Hepatocyte (in vitro differentiated cells): ENCODE measurements at regions not wholly inside any gene's neighbourhood (a gene's known extent, or its start where the extent isn't known, plus 50 kb on each side); places are given as distances from the start of the nearest gene placed in this dataset.
A peak's percentile ranks its signal among the peaks of the same experiment; 100 is the strongest.

Experiments
- DNase-seq: peaks from one replicate; pipeline ENCODE4 v3.0.0-alpha.2; 2016; ENCODE audit warnings: low spot score
- H2AFZ ChIP-seq: fragments of 200-600 bp; sonication (generic); 2 replicates; pipeline ENCODE4 v1.6.0; 2016; ENCODE audit warnings: antibody characterized with exemption, mild to moderate bottlenecking
- H3K27ac ChIP-seq: fragments of 200-600 bp; sonication (generic); 2 replicates; pipeline ENCODE4 v1.5.1; 2016; ENCODE audit warnings: mild to moderate bottlenecking
- H3K27me3 ChIP-seq: fragments of 200-600 bp; sonication (generic); 2 replicates; pipeline ENCODE4 v1.6.1; 2016
- H3K36me3 ChIP-seq: fragments of 200-600 bp; sonication (generic); replicated peaks from 2 replicates; pipeline ENCODE4 v1.5.1; 2016; ENCODE audit warnings: low read depth; ENCODE audit not compliant: insufficient read depth
- H3K4me1 ChIP-seq: fragments of 200-600 bp; sonication (generic); 2 replicates; pipeline ENCODE4 v1.5.1; 2016; ENCODE audit warnings: mild to moderate bottlenecking, moderate library complexity; ENCODE audit not compliant: insufficient read depth
- H3K4me2 ChIP-seq: fragments of 200-600 bp; sonication (generic); 2 replicates; pipeline ENCODE4 v1.6.0; 2016
- H3K4me3 ChIP-seq: fragments of 200-600 bp; sonication (generic); 2 replicates; pipeline ENCODE4 v1.5.1; 2016; ENCODE audit warnings: mild to moderate bottlenecking
- H3K79me2 ChIP-seq: fragments of 200-600 bp; sonication (generic); 2 replicates; pipeline ENCODE4 v1.6.0; 2017; ENCODE audit warnings: mild to moderate bottlenecking
- H3K9me2 ChIP-seq: fragments of 200-600 bp; sonication (generic); replicated peaks from 2 replicates; pipeline ENCODE4 v1.6.0; 2017; ENCODE audit warnings: mild to moderate bottlenecking; ENCODE audit not compliant: insufficient read depth
- H3K9me3 ChIP-seq: fragments of 200-600 bp; sonication (generic); 2 replicates; pipeline ENCODE4 v1.5.1; 2016; ENCODE audit warnings: low read depth, mild to moderate bottlenecking
- H4K20me1 ChIP-seq: fragments of 200-600 bp; sonication (generic); 2 replicates; pipeline ENCODE4 v1.6.0; 2016; ENCODE audit warnings: mild to moderate bottlenecking; ENCODE audit not compliant: insufficient read depth, poor library complexity, severe bottlenecking
- CTCF ChIP-seq: fragments of 200-600 bp; sonication (generic); IDR thresholded peaks from 2 replicates; pipeline ENCODE4 v1.5.1; 2016; ENCODE audit warnings: antibody characterized with exemption, mild to moderate bottlenecking; ENCODE audit not compliant: poor library complexity
- EZH2 ChIP-seq: fragments of 200-600 bp; sonication (generic); IDR thresholded peaks from 2 replicates; pipeline ENCODE4 v1.6.1; 2016; ENCODE audit warnings: antibody characterized with exemption, mild to moderate bottlenecking, borderline replicate concordance
- EZH2phosphoT487 ChIP-seq: fragments of 200-600 bp; sonication (generic); IDR thresholded peaks from one replicate; pipeline ENCODE4 v1.6.1; 2018; ENCODE audit warnings: antibody characterized with exemption, mild to moderate bottlenecking, low read depth, moderate library complexity; ENCODE audit not compliant: unreplicated experiment, severe bottlenecking
- WGBS: methylation state at CpG from one replicate; pipeline ENCODE4 v1.1.6; 2016; ENCODE audit warnings: low lambda C conversion rate; ENCODE audit errors: missing lambda C conversion rate; 5-methylcytosine and 5-hydroxymethylcytosine counted together

- Histone ChIP-seq H3K4me2 (no peak overlapping the region), H3K4me3 (no peak overlapping the region), H2AFZ (no peak overlapping the region), H3K4me1 (peaks cover 5% of the 10 kb centered on the region), H3K9me3 (no peaks in the 10 kb centered on the region), H3K36me3 (no peaks in the 10 kb centered on the region), H3K27ac (peak overlapping the region; percentile 64), H3K9me2 (no peaks in the 10 kb centered on the region), H4K20me1 (no peaks in the 10 kb centered on the region), H3K79me2 (no peaks in the 10 kb centered on the region), H3K27me3 (no peaks in the 10 kb centered on the region)
- TF ChIP-seq CTCF: no peak
- TF ChIP-seq EZH2phosphoT487: no peak
- 88% methylated on average over 2 of the region's 2 CpGs for WGBS
- no peak for DNase-seq
Measured at GRCh38 chr4:78691334-78691754, 84.8 kb upstream of the BMP2K start.

- DNase-seq: peak; percentile 62
- Histone ChIP-seq H2AFZ (no peak overlapping the region), H3K4me3 (no peak overlapping the region), H4K20me1 (no peaks in the 10 kb centered on the region), H3K36me3 (no peaks in the 10 kb centered on the region), H3K9me2 (no peaks in the 10 kb centered on the region), H3K79me2 (no peaks in the 10 kb centered on the region), H3K4me2 (no peak overlapping the region), H3K9me3 (no peaks in the 10 kb centered on the region), H3K27ac (peak overlapping the region; percentile 64), H3K27me3 (no peaks in the 10 kb centered on the region), H3K4me1 (peaks cover 5% of the 10 kb centered on the region)
- 31% methylated on average over 4 of the region's 4 CpGs for WGBS
- TF ChIP-seq CTCF: no peak
- no peak for TF ChIP-seq EZH2phosphoT487
- no peak for TF ChIP-seq EZH2
Measured at GRCh38 chr4:78691971-78692821, 84.0 kb upstream of the BMP2K start.

GRCh38 chr4:78692822-78693170, 83.4 kb upstream of the BMP2K start:
- TF ChIP-seq EZH2phosphoT487 (no peak), EZH2 (no peak), CTCF (no peak)

More at GRCh38 chr4:78692822-78693170, 83.4 kb upstream of the BMP2K start:
- Histone ChIP-seq H3K4me2 (no peak overlapping the region), H3K36me3 (no peaks in the 10 kb centered on the region), H3K4me3 (no peak overlapping the region), H3K27ac (peak overlapping the region; percentile 51), H3K79me2 (no peaks in the 10 kb centered on the region), H3K9me2 (no peaks in the 10 kb centered on the region), H3K9me3 (no peaks in the 10 kb centered on the region), H2AFZ (no peak overlapping the region), H3K27me3 (no peaks in the 10 kb centered on the region), H3K4me1 (peaks cover 5% of the 10 kb centered on the region), H4K20me1 (no peaks in the 10 kb centered on the region)
- 91% methylated on average over 4 of the region's 4 CpGs for WGBS
- DNase-seq: no peak
